B cell (primary cell): ENCODE measurements at regions not wholly inside any gene's neighbourhood (a gene's known extent, or its start where the extent isn't known, plus 50 kb on each side); places are given as distances from the start of the nearest gene placed in this dataset.

ENCODE experiments used
- EZH2 ChIP-seq: IDR thresholded peaks from 2 replicates; pipeline ENCODE4 v1.6.1; 2012; ENCODE audit warnings: borderline replicate concordance, low read depth, mild to moderate bottlenecking, moderate library complexity, low read length; ENCODE audit not compliant: insufficient read depth, poor library complexity, severe bottlenecking
- TF ChIP-seq, protein P1 (sequence below): fragments of 200-600 bp; IDR thresholded peaks from one replicate; pipeline ENCODE4 v1.8.0; 2022; ENCODE audit warnings: antibody characterized with exemption, mild to moderate bottlenecking

- TF ChIP-seq, protein P1, sequence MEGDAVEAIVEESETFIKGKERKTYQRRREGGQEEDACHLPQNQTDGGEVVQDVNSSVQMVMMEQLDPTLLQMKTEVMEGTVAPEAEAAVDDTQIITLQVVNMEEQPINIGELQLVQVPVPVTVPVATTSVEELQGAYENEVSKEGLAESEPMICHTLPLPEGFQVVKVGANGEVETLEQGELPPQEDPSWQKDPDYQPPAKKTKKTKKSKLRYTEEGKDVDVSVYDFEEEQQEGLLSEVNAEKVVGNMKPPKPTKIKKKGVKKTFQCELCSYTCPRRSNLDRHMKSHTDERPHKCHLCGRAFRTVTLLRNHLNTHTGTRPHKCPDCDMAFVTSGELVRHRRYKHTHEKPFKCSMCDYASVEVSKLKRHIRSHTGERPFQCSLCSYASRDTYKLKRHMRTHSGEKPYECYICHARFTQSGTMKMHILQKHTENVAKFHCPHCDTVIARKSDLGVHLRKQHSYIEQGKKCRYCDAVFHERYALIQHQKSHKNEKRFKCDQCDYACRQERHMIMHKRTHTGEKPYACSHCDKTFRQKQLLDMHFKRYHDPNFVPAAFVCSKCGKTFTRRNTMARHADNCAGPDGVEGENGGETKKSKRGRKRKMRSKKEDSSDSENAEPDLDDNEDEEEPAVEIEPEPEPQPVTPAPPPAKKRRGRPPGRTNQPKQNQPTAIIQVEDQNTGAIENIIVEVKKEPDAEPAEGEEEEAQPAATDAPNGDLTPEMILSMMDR = no peak
- no peak for TF ChIP-seq EZH2
These were observed 298.4 kb downstream of the SMARCA2 start for GRCh38 chr9:2313512-2313911.
